ENCODE measurements at regions not wholly inside any gene's neighbourhood (a gene's known extent, or its start where the extent isn't known, plus 50 kb on each side); places are given as distances from the start of the nearest gene placed in this dataset.
A peak's percentile ranks its signal among the peaks of the same experiment; 100 is the strongest.

DNA sequence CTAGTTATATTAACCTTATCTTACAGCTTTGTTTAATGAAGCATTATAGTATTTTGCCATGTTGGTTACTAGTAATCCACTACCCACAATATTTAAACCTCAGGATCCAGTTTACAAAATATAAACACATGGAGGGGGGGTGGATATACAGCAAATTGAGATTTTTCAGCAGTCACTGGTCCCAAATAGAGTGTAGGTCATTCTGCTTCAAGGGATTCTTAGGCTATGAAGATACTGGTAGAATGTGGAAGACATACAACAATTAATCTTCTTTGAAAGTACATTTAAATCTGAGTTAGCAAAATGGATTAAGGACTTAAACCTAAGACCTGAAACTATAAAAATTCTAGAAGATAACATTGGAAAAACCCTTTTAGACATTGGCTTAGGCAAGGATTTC is 569.6 kb downstream of the ZNF674 start:
- DNase-seq = no peak

DNA sequence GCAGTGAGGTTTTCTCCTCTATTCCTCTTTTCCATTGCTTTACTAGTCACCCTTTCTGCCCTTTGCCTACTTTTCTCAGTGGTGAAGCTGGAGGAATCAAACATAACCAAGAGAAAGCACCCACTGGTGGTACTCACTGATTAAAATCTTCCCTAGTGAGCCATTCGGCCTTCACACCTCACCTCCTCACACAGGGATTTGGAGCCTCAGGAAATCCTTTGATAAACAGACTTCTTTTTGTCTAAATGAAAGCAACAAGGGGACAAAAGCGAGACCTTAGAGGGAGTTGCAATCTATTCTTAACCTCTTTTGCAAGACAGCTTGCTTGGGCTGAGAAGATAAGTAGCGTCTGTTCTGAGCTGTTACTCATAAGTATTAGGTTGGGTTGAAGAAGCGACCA is 572.6 kb downstream of the ZNF674 start:
- no peak for DNase-seq

DNA sequence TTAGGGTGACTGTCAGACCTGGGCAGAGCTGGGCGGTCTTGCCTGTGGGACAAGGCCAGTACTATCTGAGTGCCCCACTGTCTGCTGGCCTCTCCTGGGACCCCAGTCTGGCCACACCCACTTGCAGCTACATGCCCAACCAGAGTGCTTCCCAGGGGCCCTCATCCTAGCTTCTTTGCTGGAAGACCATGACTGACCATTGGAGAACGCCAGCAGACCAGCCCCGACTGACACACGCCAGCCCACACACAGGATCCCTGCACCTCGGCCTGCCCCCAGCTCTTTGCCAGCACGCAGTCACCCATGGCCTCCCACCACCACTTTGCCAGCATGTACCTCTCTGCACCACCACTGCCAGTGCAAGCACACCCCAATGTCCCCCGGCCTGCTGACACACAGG is 585.7 kb downstream of the ZNF674 start:
- DNase-seq = no peak

DNA sequence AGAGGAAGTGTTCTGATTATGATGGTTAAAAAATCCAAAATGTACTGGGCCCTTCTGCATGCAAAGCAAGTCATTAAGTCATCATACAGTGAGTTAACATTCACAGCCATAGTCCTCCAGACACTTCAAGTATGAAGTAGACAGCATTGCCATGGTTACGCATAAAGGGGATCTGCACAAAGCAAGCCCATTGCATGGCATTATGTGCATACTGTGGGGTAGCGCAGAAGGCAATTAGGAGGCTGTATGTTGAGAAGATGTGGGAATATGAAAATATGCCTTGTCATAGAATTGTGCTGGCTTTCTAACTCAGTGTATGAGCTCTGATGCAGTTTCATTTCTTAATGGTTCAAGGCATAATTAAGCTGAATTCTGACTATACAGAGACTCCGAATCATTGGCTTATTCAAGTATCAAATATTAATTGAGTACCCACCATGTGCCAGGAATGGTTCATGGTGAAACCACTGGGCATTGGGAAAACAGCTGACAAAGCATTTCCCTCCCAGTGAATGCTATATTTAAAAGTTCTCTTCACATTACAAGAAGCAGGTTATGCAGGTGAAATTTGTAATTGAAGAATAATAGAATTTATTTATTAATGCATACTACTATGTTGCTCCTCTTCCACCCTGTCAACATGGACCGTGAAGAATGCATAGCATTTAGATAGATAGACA is 588.9 kb downstream of the ZNF674 start:
- DNase-seq = peak; percentile 2

DNA sequence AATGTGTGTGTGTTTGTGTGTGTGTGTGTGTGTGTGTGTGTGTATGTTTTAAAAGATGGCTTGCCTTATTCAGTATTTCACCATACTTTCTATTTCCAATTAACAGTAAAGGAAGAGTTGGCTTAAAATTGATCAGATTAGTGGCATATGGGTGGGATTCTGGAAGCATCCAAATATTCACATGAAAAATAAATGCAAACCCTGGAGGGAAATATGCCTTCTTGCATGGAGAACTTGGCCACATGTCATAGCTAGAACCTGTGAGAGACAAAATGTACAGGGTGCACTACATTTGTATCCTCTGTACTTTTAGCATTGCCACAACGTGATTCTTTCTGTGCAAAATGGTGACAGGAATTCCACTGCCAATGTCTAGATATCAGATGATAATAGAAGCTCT is 589.6 kb downstream of the ZNF674 start:
- no peak for DNase-seq

DNA sequence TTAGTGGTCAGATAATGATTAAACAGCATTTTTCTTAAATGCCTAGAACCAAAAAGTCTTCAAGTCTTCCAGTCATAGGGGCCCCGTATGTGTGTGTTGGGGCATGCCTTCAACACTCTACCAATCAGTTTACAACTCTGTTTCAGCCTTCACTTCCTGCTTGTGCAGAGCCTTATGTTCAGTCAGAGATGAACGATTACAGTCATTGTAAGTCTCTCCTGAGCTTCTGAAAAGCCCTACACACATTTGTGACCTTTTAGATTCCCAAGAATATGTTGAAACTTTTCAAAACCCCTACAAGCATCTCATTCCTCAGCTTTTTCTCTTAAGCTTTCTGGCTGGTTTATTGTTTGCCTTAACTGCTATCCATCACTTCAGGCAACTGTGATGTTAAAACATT is 591.2 kb downstream of the ZNF674 start:
- no peak for DNase-seq

DNA sequence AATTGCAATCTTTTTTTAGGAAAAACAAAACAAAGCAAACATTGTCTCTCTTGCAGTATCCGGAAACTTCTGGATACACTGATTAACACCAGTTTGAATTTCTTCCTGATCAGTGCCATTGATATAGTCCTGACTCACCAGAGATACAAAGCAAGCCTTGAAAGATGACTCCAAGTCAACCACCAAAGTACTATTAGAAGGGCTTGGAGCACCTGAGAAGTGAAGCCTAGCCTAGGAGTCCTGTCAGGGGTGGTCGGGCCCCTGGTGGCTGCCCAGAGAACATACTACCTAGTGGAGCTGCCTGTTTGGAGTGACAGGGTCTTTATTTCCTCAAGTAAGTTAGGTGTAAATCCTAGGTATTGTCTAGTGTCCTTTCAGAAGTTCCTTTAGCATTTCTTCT is 593.2 kb downstream of the ZNF674 start:
- peak; percentile 14 for DNase-seq

DNA sequence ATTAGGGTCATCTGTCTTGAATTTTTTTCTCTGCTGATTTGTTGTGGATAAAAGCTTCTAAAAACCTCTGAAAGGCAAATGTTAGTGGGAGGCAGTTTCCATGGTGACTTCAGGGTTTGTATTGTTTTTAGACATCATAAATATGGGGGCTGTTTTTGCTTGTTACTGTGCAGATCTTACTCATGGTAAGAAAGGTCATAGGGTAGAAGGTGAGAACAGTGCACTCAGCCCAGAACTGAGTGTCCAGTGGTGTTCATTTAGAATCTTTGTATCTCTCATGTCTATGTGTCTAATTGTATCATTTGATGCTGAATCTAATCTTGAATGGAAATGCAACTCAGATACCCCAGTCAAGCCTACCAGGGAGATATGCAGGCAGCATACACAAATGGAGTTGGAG is 609.8 kb downstream of the ZNF674 start:
- no peak for DNase-seq

DNA sequence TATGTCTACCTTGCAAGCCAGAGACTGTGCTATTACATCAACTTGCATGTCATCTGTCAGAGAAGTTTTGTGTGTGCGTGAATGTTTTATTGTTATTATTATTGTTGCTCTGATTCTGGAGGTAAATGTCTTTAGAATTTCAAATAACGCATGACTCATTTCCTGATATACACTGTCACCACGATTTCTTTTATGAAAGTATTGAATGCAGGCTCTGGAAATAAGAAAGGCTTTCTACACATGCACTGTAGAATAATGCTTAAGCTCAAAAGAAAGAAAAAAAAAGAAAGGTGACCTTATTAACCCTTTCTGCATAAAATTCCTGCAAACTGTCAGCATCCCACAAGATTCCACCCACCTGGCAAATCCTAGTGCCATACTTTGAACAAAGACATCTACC is 632.9 kb downstream of the ZNF674 start:
- DNase-seq = no peak

DNA sequence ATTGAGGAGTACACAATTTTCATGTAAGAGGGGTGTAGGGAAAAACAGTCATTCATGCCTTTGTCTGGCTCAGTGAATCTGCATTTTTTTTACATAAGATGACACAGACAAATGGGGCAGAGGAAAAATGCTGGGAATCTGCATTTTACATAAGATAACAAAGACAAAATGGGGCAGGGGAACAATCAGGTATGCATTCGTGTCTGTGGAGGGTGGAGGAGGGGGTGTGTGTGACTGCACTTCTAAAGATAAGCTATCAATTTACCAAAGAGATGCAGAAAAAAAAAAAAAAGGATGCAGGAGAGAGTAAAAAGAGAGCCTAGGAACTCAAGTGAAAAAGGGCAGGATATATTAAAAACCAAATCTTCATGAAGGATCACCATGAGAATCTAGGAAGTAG is 637.4 kb downstream of the ZNF674 start:
- no peak for DNase-seq

DNA sequence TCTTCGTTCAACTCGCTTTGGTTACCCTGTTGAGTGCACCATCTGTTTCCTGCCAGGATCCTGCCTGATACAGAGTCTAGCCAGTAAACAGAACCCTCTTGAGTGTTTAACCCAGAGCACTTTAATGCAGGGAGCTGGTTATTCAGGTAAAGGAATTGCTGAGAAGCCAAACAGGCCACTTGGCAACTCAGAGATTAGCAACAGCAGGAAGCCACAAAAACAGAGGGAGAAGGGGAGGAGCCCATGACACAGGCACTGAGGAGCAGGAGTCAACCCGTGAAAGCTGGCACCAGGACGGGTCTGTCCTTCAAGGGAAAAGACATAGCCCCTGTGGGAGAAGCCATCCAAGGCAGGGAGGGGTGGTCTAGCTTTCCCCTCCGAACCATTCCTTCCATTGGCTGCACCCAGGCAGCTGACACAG is 641.4 kb downstream of the ZNF674 start:
- DNase-seq = peak; percentile 92

DNA sequence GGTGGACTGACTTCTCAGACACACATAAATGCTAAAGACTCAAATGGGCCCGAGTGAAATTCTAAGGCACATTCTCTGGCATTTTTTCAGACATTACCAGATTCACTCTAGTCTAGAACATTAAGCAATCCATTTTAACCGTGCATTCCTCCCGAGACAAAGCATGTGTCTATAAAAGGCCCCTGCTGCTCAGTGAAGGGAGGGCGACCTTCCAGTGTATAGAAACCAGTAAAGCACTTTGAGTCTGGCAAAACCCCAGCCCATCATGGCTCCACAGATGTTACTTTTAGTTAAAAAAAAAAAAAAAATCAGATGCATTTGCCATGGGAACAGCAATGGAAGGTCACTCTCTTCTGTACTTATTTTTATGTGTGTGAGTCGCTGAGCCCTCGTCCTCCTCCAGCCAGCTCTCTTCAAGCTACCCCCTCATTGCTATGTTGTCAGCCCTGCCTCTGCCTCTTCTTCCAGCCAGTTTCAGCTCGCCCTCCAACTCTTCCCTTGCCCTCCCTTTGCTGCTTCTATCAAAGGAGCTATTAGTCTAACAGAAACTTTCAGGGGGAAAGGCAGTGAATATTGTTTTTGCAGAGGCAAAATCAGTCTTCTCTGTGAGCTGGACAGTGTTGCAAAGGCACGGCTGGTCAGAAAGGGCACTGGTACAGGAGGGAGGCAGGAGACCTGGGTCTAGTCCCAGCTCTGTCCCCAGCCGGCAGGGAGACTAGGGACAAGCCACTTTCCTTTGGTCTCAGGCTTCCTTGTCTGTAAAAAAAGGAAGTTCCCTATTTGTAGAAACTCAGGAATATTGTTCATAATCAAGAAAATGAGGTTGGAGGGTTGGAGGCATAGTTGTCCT is 644.2 kb downstream of the ZNF674 start:
- DNase-seq = no peak

DNA sequence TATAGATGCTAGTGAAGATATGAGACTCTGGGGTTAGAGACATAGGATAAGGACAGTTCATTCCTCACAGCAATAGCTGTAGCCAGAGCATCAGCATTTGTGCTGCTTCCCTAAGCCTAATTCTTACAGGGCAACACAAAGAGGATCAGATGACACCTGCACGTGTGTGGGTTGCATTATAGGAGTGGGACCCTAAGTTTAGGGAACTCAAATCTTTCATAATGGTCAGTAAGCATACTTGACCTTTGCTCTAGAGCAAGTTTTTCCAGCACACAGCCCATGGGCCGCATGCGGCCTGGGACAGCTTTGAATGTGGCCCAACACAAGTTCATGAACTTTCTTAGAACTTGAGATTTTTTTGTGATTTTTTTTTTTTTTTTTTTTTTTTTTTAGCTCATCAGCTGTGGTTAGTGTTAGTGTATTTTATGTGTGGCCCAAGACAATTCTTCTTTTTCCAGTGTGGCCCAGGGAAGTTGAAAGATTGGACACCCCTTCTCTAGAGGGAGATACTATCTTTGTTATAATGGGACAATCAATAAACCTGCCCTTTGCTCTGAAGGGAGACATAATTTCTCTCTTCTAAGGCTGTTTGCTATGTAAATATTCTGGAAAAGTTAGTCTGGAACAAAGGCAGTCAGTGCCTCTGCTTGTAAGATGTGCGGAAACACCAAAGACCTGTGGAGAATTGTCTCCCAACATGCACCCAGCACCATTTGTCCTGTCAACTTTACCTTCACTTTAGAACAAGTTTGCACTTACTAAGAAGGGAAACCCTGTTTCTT is 650.2 kb downstream of the ZNF674 start:
- no peak for DNase-seq

DNA sequence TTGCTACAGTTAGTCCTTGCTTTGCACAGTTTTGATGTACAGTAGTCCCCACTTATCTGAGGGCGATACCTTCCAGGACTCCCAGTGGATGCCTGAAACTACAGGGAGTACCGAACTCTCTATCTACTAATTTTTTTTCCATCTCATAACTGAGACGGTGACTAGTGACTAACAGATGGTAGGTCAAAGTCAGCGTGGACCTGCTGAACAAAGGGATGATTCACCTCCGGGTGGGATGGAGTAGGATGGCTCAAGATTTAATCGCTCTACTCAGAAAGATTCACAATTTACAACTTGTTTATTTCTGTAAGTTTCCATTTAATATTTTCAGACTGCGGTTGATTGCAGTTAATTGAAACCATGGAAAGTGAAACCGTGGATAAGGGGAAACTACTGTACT is 655.8 kb downstream of the ZNF674 start:
- DNase-seq = no peak

DNA sequence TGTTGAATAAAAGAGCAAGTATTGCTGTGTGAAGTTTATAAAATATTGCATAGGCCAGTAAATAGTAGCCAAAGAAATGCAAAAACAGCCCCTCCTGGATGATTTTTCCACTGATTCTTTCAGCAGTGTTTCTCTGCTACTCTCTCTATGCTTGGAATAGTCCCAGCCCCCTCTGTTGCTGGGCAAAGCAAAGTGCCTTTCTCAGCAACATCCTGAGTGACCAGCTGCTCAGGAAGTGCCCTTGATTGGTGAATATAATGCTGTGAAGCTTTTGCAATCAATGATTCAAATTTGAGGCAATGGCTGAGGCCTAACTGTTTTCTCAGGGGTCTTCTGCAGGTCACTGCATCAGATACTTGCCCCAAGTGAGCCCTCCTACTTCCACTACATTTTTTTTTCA is 656.7 kb downstream of the ZNF674 start:
- peak; percentile 16 for DNase-seq

DNA sequence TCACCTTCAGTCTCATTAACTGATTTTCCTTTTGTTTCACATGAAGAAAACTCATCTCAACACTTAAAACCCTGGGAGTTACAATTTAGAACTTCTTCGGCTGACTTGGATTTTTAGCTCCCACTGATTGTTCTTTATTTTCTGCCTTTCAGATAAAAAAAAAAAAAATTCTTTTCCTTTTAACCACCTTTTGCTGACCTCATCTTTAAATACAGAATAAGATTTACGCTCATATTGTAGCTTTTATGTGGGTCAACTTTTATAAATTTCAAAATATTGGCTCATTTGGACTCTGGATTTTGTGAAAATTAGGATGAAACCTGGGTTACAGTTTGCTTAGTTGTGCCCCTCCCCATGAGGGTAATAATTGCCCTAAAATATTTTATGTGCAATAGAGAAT is 659.3 kb downstream of the ZNF674 start:
- no peak for DNase-seq

DNA sequence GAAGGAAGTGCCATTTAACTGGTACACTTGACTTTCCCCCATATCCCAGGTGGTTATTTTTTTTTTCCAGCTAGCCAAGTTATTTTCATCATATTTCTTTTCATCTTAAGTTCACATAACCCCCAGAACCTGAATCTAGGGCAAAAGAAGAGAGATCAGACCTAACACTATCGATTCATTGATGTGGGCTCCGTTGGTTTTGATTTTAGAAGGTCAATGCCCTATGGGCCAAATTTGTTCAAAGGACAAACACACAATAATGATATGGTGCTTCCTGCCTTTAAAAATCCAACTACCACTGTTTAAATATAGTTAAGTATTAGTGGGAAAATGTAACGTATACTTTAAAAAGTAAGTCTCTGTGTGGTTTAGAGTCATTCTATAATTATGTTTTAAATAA is 665.7 kb downstream of the ZNF674 start:
- no peak for DNase-seq

DNA sequence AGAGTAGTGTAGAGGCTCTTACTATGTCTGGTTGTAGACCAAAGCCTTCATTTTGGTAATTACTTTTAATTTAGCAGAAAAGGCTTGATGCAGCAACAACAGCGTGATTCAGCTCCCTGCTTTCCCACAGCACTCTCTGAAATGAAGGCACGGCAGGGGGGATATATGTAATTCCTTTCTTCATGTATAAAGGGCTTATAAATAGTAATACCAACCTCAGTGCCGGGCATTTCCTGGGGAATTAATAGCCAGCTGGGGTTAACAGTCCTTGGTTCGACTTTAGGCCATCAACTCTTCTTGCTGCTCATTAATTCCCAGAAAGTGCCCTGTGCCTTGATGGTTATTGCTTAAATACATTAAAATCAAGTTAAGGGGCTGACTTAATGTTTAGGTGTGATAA is 669.0 kb downstream of the ZNF674 start:
- DNase-seq = no peak

DNA sequence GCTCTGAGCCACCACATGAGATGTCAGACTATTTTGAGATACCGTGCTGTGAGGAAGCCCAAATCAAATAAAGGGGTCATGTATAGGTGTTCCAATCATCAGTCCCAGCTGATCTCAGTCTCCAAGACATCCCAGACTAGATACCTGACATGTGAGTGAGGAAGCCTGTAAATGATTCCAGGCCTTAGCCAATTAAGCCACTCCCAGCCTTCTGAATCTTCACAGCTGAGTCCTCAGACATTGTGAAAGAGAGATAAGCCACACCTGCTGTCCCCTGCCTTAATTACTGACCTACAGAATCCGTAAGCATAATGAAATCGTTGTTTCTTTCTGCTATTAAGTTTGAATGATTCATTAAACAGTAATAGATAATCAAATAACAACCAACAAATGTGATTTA is 671.4 kb downstream of the ZNF674 start:
- no peak for DNase-seq

DNA sequence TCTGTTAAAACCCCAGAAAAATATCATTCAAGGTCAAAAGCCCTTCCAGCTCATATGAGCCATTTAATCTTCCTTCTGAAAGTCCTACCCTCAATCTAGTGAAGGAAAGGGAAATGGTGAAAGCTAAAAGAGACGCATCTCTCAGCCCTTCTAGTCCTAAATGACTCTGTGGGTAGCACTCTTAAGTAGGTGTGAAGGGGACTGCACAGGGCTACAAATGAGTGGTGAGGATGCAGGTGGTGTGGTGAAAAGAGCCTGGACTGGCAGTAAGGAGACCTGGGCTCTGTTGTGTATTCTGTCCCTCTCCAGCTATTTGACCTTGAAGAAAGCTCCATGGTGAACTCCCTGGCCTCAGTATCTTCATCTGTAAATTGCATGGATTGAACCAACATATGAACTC is 671.8 kb upstream of the DIPK2B start:
- no peak for DNase-seq

DNA sequence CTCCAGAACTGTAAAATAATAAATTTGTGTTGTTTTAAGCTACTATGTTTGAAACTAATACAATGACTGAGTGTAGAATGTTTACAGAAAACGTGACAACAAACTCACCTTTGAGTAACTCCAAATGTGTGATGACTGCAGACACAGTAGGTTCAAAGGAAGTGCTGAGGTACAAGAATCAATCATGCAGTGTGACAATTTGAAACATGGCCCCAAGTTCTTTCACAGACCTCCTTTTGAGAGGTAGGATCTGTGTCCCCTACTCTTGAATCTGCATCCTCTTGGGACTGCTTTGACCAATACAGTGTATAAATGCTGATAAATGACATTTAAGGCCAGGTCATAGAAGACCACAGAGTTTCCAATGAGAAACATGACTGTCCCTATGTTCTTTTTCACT is 667.7 kb upstream of the DIPK2B start:
- DNase-seq = no peak

DNA sequence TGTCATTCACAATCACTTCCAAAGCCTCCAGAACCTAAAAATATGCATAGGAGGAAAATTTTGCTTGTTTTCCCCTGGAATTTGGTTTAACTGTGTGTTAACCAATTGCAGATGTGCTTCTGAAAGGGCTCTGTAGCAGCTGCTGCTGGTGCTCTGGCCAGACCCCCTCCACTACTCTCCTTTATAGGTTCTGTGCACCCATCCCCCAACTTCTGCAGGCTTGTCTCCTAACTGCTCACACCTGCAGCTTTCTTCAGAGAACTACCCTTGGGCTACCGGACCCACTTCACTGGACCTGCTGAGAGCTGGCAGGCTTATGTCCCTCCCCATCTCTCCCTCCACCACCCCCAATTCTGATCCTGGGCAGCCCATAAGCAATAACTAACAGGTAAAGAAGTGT is 662.1 kb upstream of the DIPK2B start:
- no peak for DNase-seq

DNA sequence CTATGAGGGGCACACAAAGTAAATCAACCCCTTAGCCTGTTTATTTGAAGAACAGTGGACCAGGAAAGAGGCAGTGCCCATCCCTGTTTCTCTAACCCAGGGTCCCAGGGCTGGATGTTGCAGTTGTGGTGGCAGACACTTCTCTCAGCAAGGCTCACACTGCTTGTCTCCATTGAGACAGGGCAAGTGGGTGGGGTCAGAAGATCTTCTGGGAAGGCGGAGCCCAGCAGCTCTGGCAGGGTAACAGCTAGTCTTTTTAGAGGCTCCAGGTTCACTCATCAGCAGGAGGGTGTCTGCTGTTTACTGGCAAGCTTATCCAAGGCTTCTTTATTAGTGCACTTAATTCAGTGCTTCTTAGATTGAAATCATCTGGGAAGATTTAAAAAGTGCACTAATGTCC is 659.8 kb upstream of the DIPK2B start:
- no peak for DNase-seq

DNA sequence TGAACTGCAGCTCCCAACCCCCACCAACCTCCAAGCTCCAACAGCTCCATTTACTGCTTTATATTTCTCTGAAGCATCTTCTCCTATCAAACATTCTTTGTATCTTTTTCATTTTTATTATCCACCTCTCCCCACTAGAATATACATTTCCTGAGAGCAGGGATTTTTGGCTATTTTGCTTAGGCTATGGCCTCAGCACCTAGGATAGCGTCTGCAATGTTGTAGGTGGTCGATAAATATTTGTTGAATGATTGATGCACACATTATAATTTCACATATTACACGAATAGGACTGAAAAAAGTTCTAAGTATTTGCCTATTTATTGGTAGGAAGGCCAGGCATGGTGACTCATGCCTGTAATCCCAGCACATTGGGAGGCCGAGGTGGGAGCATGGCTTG is 658.7 kb upstream of the DIPK2B start:
- no peak for DNase-seq

All from DMS53 (cell line).